Umbilical cord (tissue), 1 donor: ENCODE measurements at regions not wholly inside any gene's neighbourhood (a gene's known extent, or its start where the extent isn't known, plus 50 kb on each side); places are given as distances from the start of the nearest gene placed in this dataset.
"Not testable (repeated sequence)": the region's sequence is repeated elsewhere in the genome, so short reads cannot be mapped to it uniquely, and the experiment has no call there.

ENCODE experiments used
- DNase-seq: peaks from one replicate; pipeline ENCODE4 v3.0.0-alpha.2; 2015; ENCODE audit warnings: low spot score

DNA sequence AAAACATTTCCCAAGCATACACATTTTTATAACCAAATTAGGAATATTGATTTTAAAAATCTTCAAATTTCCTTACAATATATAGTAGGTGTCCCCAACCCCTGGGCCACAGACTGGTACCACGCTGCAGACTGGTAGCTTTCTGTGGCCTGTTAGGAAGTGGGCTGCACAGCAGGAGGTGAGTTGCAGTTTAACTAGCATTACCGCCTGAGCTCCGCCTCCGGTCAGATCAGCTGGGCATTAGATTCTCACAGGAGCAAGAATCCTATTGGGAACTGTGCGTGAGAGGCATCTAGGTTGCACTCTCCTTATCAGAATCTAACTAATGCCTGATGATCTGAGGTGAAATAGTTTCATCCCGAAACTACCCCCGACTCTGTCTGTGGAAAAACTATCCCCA, 62.1 kb downstream of the ZWINT start:
- no peak for DNase-seq

DNA sequence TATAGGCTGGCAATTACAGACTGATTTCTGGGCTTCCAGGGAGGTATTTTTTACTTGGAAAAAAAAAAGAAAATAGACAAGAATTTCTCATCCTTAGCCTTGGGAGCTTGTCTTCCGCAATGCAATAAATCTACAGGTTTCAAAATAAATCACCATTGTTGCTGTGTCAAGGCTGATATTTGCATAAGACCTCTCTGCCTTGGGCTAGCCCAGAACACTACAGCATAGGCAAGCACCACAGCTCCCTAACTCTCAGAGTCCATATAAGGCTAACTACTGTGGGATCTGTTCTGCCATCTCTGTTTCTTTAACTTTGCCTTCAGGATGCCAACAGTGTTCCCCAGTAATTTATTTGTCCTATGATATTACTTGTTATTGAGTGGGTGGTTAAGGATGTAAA, 64.4 kb downstream of the ZWINT start:
- no peak for DNase-seq

DNA sequence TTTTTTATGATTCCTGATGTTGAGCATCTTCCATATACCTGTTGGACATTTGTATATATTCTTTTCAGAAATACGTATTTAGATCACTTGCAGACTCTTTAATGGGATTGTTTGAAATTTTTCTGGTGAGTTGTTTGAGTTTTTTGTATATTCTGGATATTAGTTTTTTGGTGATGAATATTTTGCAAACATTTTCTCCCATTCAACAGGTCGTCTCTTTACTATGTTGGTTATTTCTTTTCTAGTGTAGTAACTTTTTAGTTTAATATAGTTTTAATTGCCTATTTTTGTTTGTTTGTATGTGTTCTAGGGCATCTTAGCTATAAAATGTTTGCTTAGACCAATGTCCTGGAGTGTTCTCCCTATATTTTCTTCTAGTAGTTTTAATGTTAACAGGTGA, 72.7 kb downstream of the ZWINT start:
- no peak for DNase-seq

DNA sequence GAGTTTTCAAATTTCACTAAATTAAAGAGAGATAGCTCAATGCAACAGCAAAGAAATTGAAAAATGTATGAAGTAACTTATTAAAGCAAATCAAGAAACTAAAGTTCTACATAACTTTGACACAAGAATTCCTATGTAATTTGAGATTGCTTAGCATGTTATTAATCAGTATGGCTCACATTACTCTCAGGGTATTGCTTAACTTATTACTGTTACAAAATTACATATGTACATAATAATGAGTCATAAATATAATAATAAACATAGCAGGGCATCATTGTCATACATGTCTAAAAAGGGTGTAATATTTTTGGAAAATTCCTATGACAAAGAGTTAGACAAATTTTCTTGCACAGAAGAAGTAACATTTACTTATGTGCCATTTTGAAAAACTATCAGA, 75.0 kb downstream of the ZWINT start:
- DNase-seq = no peak

GRCh38 chr10:56279270-56279669, 81.8 kb downstream of the ZWINT start:
- no peak for DNase-seq

DNA sequence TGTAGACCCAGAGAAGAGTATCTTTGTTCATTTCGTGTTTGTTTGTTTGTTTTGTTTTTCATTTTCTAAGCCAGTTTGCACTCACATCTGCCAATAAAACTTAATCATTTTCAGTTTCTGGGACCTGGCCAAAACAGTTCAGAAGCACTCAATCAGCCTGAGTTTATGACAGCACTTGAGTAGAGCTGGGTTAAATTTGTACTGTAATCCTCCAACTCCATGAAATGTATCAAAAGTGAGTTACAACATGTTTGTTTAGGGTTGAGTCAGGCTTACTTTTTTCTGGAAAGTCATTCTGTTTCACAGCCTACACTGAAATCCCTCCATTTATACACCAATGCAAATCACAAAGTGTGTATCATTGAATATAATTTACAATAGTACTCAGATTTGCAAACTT, 91.9 kb downstream of the ZWINT start:
- DNase-seq = no peak

GRCh38 chr10:56266120-56266519, 94.9 kb downstream of the ZWINT start:
- no peak for DNase-seq

DNA sequence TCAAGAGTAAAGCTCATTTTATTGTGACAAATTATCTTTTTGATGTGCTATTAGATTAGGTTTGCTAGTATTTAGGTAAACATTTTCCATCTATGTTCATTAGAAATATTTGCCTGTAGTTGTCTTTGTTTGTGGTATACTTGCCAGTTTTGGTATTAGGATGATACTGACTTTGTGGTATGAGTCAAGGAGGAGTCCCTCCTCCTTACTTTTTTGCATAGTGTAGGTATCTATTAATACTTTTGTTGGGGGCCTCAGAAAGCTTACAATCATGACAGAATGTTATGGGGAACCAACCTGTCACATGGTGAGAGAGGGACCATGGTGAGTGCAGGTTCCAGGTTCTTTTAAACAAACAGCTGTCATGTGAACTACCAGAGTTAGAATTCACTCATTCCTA, 102.1 kb downstream of the ZWINT start:
- no peak for DNase-seq

DNA sequence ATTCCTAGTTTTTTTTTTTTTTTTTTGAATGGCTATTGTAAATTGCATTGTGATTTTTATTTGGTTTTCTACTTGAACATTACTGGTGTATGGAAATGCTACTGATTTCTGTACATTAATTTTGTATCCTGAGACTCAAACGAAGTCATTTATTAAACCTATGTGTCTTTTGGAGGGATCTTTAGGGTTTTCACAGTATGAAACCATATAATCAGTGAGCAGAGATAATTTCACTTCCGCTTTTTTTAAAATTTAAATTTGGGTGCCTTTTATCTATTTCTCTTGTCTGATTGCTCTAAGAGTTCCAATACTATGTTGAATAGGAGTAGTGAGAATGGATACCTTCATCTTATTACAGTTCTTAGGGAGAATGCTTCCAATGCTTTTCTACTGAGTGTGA, 102.7 kb downstream of the ZWINT start:
- no peak for DNase-seq

DNA sequence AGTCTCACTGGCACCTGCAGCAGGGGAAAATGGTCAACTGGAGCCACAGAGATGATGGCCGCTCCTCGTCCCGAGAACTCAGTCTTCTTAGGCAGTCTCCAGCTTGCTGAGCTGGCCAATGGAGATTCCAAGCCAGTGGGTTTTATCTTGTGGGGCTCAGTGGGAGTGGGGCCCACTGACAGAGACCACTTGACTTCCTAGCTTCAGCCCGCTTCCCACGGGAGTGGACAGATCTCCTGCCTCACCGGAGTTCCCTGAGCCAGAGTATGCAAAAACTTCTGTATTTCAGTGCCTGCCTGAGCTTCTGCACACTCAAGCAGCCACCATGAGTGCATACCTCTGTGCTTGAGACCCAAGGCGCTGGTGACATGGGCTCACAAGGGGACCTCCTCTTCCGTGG, 105.8 kb downstream of the ZWINT start:
- DNase-seq = no peak

GRCh38 chr10:56240471-56240870, 120.6 kb downstream of the ZWINT start:
- no peak for DNase-seq

DNA sequence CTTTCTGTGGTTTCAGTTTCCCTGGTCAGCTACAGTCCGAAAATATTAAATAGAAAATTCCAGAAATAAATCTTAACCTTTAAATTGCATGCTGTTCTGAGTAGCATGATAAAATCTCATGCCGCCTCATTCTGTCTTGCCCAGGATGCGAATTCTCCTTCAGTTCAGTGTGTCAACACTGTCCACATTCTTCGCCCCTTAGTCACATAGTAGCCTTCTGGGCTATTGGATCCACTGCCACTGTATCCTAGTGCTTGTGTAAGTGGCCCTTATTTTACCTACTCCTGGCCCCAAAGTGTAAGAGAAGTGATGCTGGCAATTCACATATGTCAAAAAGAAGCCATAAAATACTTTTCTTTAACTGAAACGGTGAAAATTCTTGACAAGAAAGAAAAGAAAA, 129.6 kb downstream of the ZWINT start:
- no peak for DNase-seq

DNA sequence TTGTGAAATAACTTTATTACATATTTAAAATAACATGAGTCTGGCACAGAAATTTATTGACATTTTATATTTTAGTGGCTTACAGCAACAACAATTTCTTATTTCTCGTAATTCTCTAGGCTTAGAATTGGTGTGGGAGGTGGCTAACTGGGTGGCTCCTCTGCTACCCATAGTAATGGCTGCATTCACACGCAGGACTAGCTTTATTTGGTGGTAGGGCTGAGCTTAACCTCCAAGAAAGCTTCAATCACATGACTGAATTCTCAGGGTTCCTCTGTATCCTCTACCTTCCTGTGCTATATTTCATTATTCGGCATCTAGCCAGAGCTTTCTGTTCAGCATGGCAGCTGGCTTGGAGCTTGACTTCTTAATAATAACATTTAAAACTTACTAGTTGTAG, 138.8 kb downstream of the ZWINT start:
- DNase-seq = no peak

DNA sequence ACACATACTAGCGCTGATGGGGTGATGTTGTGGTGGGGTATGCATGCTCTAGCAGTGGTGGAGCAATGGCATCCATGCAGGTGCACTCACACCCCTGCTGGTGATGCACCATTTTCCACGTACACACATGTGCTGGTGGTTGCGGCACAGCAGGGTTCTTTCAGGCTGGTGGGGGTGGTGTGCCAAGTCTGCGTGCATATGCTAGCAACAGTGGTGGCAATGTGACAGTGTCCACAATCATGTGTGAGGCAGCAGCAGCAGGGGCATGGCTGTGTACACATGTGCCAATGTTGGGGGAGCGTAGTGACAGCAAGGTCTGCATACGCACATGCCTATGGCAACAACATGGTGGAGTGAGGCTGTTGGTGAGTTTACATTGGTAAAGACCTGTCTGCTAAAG, 148.1 kb downstream of the ZWINT start:
- DNase-seq = no peak

DNA sequence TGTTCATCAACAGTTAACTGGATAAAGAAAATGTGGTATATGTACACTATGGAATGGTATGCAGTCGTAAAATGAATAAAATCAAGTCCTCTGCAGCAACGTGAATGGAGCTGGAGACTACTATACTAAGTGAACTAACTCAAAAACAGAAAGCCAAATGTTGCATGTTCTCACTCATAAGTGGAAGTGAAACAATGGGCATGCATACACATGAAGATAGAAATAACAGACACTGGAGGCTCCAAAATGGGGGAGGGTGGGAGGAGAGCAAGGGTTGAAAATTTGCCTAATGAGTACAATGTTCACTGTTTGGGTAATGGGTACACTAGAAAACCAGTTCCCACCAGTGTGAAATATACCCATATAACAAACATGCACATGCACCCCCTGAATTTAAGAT, 179.5 kb downstream of the ZWINT start:
- no peak for DNase-seq

- DNase-seq = peak; percentile 5
These were observed 182.8 kb downstream of the ZWINT start for GRCh38 chr10:56178210-56178609.

DNA sequence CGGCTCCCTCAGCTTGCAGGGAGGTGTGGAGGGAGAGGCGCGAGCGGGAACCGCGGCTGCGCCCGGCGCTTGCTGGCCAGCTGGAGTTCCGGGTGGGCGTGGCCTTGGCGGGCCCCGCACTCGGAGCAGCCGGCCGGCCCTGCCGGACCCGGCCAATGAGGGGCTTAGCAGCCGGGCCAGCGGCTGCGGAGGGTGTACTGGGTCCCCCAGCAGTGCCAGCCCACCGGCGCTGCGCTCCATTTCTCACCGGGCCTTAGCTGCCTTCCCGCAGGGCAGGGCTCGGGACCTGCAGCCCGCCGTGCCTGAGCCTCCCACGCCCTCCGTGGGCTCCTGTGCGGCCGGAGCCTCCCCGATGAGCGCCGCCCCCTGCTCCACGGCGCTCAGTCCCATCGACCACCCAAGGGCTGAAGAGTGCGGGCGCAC, 206.0 kb downstream of the ZWINT start:
- DNase-seq = not testable (repeated sequence)

DNA sequence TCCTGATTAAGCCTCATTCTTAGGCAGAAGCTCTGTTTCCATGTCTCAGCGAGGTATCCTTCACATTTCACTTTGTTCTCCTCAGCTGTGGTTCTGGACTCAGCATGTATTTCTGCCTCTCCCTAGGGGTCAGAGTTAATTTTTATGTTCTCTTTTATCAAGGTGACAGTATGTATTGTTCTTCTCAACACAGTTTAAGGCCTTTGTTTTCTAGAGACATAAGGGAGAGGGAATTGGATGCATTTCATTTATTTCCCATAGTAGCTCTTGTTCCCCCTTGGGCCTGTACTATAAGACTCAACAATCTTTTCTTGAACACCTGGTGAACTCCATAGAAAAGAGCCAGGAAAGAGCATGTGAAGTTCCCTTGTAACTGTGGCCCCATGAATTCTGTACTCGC, 214.3 kb downstream of the ZWINT start:
- DNase-seq = no peak

DNA sequence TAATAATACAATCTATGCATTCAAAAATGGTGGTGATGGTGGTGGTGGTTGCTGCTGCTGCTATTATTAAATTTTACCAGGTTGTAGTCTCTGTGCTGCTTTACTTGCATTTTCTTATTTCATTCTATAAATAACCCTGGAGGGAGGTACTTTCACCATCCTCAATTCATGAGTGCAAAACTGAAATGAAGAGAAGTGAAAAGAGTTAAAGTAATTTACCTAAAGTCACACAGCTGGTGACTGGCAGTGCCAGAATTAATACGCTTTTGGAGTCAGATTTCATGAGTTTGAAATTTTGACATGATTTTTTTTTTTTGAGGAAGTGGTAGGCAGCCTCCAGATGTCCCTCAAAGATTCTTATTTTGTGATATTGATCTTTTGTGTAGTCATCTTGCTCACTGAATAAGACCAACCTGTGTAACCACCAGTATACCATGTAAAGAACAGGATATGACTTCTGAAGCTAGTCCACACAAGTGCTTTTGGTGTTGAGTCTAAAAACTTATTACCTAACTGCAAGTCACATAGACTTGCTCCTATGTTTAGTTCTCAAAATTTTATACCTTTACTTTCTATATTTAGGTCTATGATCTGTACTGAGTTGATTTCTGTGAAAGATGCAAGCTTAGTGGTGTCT, 218.8 kb downstream of the ZWINT start:
- DNase-seq = no peak

DNA sequence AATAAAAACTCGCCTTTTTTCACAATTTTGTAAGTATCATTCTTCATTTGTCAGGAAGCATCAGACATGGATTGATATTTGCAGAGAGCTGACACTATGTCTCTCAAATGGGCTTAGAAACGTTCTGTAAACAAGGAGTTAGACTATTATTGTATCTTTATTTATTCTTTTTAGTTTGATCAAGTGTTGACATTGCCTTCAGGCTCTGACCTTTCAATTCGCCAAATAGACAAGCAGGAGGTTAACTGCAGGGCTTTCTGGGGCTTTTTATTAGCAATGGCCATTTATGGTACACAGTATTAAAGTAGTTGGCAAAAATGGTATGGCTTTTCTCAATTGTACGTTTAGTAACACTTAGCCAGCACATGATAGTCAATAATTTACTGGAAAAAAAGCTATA, 221.7 kb downstream of the ZWINT start:
- DNase-seq = no peak

- no peak for DNase-seq
These were observed 225.2 kb downstream of the ZWINT start for GRCh38 chr10:56135828-56136227.

- DNase-seq = peak; percentile 2
These were observed 237.8 kb downstream of the ZWINT start for GRCh38 chr10:56123247-56123646.

- DNase-seq = peak; percentile 1
These were observed 244.4 kb downstream of the ZWINT start for GRCh38 chr10:56116684-56117083.

DNA sequence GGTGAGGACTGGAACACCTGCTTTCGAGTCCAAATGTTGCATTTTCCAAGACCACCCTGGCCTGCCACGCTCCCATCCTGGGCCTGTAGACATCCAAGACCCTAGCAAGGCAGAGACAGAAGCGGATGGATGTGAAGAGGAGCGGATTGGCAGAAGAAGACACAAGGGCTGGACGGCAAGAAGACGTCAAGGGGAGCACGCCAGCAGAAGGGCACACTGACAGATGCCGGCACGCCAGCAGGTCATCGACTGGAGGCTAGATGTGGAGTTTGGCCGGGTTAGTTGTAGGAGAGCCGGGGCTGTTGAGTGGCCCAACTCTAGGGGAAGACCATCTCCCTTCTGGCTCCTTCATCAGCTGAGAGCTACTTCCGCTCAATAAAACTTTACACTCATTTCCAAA, 251.6 kb downstream of the ZWINT start:
- no peak for DNase-seq
